ENCODE measurements at regions not wholly inside any gene's neighbourhood (a gene's known extent, or its start where the extent isn't known, plus 50 kb on each side); places are given as distances from the start of the nearest gene placed in this dataset.

GRCh38 chr12:11967376-11968047 is 103.2 kb upstream of the BCL2L14 start:
- Histone ChIP-seq H3K36me3 (no peaks in the 10 kb centered on the region), H3K27me3 (no peaks in the 10 kb centered on the region), H3K27ac (no peak overlapping the region), H3K9me3 (no peaks in the 10 kb centered on the region), H3K4me1 (ENCODE audit: insufficient read depth) (no peaks in the 10 kb centered on the region), H3K4me3 (no peak overlapping the region)
- intact Hi-C loops (cut with DNase I) = no loop called here
- no peak for DNase-seq
- TF ChIP-seq, protein P1, sequence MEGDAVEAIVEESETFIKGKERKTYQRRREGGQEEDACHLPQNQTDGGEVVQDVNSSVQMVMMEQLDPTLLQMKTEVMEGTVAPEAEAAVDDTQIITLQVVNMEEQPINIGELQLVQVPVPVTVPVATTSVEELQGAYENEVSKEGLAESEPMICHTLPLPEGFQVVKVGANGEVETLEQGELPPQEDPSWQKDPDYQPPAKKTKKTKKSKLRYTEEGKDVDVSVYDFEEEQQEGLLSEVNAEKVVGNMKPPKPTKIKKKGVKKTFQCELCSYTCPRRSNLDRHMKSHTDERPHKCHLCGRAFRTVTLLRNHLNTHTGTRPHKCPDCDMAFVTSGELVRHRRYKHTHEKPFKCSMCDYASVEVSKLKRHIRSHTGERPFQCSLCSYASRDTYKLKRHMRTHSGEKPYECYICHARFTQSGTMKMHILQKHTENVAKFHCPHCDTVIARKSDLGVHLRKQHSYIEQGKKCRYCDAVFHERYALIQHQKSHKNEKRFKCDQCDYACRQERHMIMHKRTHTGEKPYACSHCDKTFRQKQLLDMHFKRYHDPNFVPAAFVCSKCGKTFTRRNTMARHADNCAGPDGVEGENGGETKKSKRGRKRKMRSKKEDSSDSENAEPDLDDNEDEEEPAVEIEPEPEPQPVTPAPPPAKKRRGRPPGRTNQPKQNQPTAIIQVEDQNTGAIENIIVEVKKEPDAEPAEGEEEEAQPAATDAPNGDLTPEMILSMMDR (IDR thresholded peaks at IDR 0.05) = no peak
- TF ChIP-seq POLR2A (IDR thresholded peaks at IDR 0.05) (no peak), EP300 (IDR thresholded peaks at IDR 0.05) (no peak)
- 91 to 92% (median 91%) methylated on average over 9 of the region's 9 CpGs for WGBS, 3 donors

GRCh38 chr12:11968048-11968383 is 102.7 kb upstream of the BCL2L14 start:
- WGBS, 3 donors = 53 to 61% (median 58%) methylated on average over 5 of the region's 5 CpGs
- DNase-seq = no peak
- no peaks in the 10 kb centered on the region for H3K27me3 ChIP-seq
- intact Hi-C loops (cut with DNase I) = no loop called here
- no peaks in the 10 kb centered on the region for H3K9me3 ChIP-seq
- TF ChIP-seq POLR2A (IDR thresholded peaks at IDR 0.05) (no peak), EP300 (IDR thresholded peaks at IDR 0.05) (no peak)
- TF ChIP-seq, protein P1 (IDR thresholded peaks at IDR 0.05) = no peak
- H3K36me3 ChIP-seq = no peaks in the 10 kb centered on the region
- no peaks in the 10 kb centered on the region for H3K4me1 ChIP-seq (ENCODE audit: insufficient read depth)
- H3K27ac ChIP-seq = no peak overlapping the region
- H3K4me3 ChIP-seq = no peak overlapping the region

GRCh38 chr12:11968516-11968915 is 102.2 kb upstream of the BCL2L14 start:
- H3K4me1 ChIP-seq (ENCODE audit: insufficient read depth) = no peaks in the 10 kb centered on the region
- H3K4me3 ChIP-seq = no peak overlapping the region
- H3K27me3 ChIP-seq = no peaks in the 10 kb centered on the region
- intact Hi-C loops (cut with DNase I) = no loop called here
- 70 to 78% (median 77%) methylated on average over 7 of the region's 7 CpGs for WGBS, 3 donors
- H3K27ac ChIP-seq = no peak overlapping the region
- TF ChIP-seq, protein P1 (IDR thresholded peaks at IDR 0.05) = no peak
- TF ChIP-seq POLR2A (IDR thresholded peaks at IDR 0.05) (no peak), EP300 (IDR thresholded peaks at IDR 0.05) (no peak)
- DNase-seq = no peak
- no peaks in the 10 kb centered on the region for H3K9me3 ChIP-seq
- no peaks in the 10 kb centered on the region for H3K36me3 ChIP-seq

- Histone ChIP-seq H3K36me3 (no peaks in the 10 kb centered on the region), H3K4me3 (no peak overlapping the region), H3K9me3 (no peaks in the 10 kb centered on the region), H3K4me1 (ENCODE audit: insufficient read depth) (no peaks in the 10 kb centered on the region), H3K27ac (no peak overlapping the region), H3K27me3 (no peaks in the 10 kb centered on the region)
- TF ChIP-seq POLR2A (IDR thresholded peaks at IDR 0.05) (no peak), EP300 (IDR thresholded peaks at IDR 0.05) (no peak)
- TF ChIP-seq, protein P1 (IDR thresholded peaks at IDR 0.05) = no peak
- DNase-seq = no peak
- intact Hi-C loops (cut with DNase I) = no loop called here
- 61 to 77% (median 62%) methylated on average over 8 of the region's 8 CpGs for WGBS, 3 donors
Observed at GRCh38 chr12:11969437-11970154, 101.1 kb upstream of the BCL2L14 start.

All from ovary (tissue), 7 donors.